Ascending aorta (tissue), 2 donors: ENCODE measurements at regions not wholly inside any gene's neighbourhood (a gene's known extent, or its start where the extent isn't known, plus 50 kb on each side); places are given as distances from the start of the nearest gene placed in this dataset.
"Not testable (repeated sequence)": the region's sequence is repeated elsewhere in the genome, so short reads cannot be mapped to it uniquely, and the experiment has no call there.

Experiments
- DNase-seq, 2 donors: peaks; one replicate each; pipeline ENCODE4 v3.0.0-alpha.2; 2019; ENCODE audit warnings: low spot score in 2 of 2
- H3K27ac ChIP-seq, 2 donors: fragments of 200-600 bp; sonication (generic); one replicate each; pipeline ENCODE4 v1.5.1; 2016 to 2017; ENCODE audit warnings: mild to moderate bottlenecking in 1 of 2
- H3K27me3 ChIP-seq: fragments of 200-600 bp; sonication (generic); one replicate; pipeline ENCODE4 v1.5.1; 2017
- H3K36me3 ChIP-seq, 2 donors: fragments of 200-600 bp; sonication (generic); one replicate each; pipeline ENCODE4 v1.5.1; 2016
- H3K4me1 ChIP-seq, 2 donors: fragments of 200-600 bp; sonication (generic); one replicate each; pipeline ENCODE4 v1.5.1; 2016 to 2017; ENCODE audit warnings: mild to moderate bottlenecking in 1 of 2
- H3K4me3 ChIP-seq, 2 donors: fragments of 200-600 bp; sonication (generic); one replicate each; pipeline ENCODE4 v1.5.1; 2016 to 2017; ENCODE audit warnings: mild to moderate bottlenecking in 1 of 2
- H3K9me3 ChIP-seq, 2 donors: fragments of 200-600 bp; sonication (generic); one replicate each; pipeline ENCODE4 v1.5.1; 2016
- intact Hi-C: fragments of 100-400 bp; cut with DNase I; formaldehyde crosslinking; loops from one replicate; pipeline ENCODE4 v1.15.1; 2023

- H3K4me3 ChIP-seq, H3K9me3 ChIP-seq, DNase-seq, H3K36me3 ChIP-seq, H3K27ac ChIP-seq, intact Hi-C loops, H3K4me1 ChIP-seq, H3K27me3 ChIP-seq: not testable (repeated sequence)
These were observed 54.1 kb upstream of the USP14 start for GRCh38 chr18:104264-104663.

GRCh38 chr18:105161-106053 is 53.0 kb upstream of the USP14 start:
- intact Hi-C loops, H3K4me1 ChIP-seq, H3K36me3 ChIP-seq, H3K4me3 ChIP-seq, H3K27me3 ChIP-seq, DNase-seq, H3K27ac ChIP-seq, H3K9me3 ChIP-seq: not testable (repeated sequence)

- H3K27ac ChIP-seq, H3K36me3 ChIP-seq, H3K27me3 ChIP-seq, H3K4me3 ChIP-seq, H3K9me3 ChIP-seq, H3K4me1 ChIP-seq, intact Hi-C loops, DNase-seq: not testable (repeated sequence)
These were observed 52.1 kb upstream of the USP14 start for GRCh38 chr18:106054-106851.

GRCh38 chr18:106868-107384 is 51.4 kb upstream of the USP14 start:
- H3K4me1 ChIP-seq, intact Hi-C loops, DNase-seq, H3K4me3 ChIP-seq, H3K9me3 ChIP-seq, H3K27me3 ChIP-seq, H3K27ac ChIP-seq, H3K36me3 ChIP-seq: not testable (repeated sequence)

GRCh38 chr18:107464-107863 is 50.9 kb upstream of the USP14 start:
- DNase-seq, H3K4me1 ChIP-seq, H3K4me3 ChIP-seq, H3K27me3 ChIP-seq, H3K36me3 ChIP-seq, intact Hi-C loops, H3K27ac ChIP-seq, H3K9me3 ChIP-seq: not testable (repeated sequence)

GRCh38 chr18:107947-108664 is 50.3 kb upstream of the USP14 start:
- H3K4me1 ChIP-seq, intact Hi-C loops, H3K36me3 ChIP-seq, H3K4me3 ChIP-seq, H3K9me3 ChIP-seq, H3K27ac ChIP-seq, H3K27me3 ChIP-seq: not testable (repeated sequence)
- DNase-seq: peak in 1 of 2 donors; percentile 71
